A673 (cell line): ENCODE measurements at regions not wholly inside any gene's neighbourhood (a gene's known extent, or its start where the extent isn't known, plus 50 kb on each side); places are given as distances from the start of the nearest gene placed in this dataset.

Source experiments
- BruUV-seq: library from RNA; stranded (reverse); fragments of 400-500 nt; replicated peaks from 2 replicates; lab custom pipeline; 2021; lab: Mats Ljungman, UMichigan
- CTCF ChIA-PET: fragments of 300-600 bp; sonication (Branson Sonifier 250); formaldehyde crosslinking; loops from one replicate; lab custom pipeline; 2022; ENCODE audit warnings: antibody characterized with exemption; lab: Charles Lee
- POLR2A ChIA-PET: fragments of 300-600 bp; sonication (Branson Sonifier 250); formaldehyde crosslinking; loops from one replicate; lab custom pipeline; 2022; ENCODE audit warnings: antibody characterized with exemption; ENCODE audit not compliant: low non-redundant PET; lab: Charles Lee
- DNase-seq: peaks from one replicate; pipeline ENCODE4 v3.0.0-alpha.2; 2015; ENCODE audit warnings: low spot score
- H3K27ac ChIP-seq: fragments of 200-600 bp; sonication (generic); 2 replicates; pipeline ENCODE4 v1.5.1; 2016; ENCODE audit warnings: mixed run types, low read depth, mild to moderate bottlenecking, mixed read lengths, antibody characterized with exemption, low read length; ENCODE audit not compliant: poor library complexity, severe bottlenecking
- H3K27me3 ChIP-seq: fragments of 200-600 bp; sonication (generic); replicated peaks from 2 replicates; pipeline ENCODE4 v1.6.1; 2017; ENCODE audit warnings: mixed run types, low read depth, mild to moderate bottlenecking, mixed read lengths, antibody characterized with exemption, low read length; ENCODE audit not compliant: insufficient read depth, poor library complexity
- H3K36me3 ChIP-seq: fragments of 200-600 bp; sonication (generic); 2 replicates; pipeline ENCODE4 v1.6.1; 2016; ENCODE audit warnings: mixed run types, mild to moderate bottlenecking, mixed read lengths, antibody characterized with exemption, low read length; ENCODE audit not compliant: insufficient read depth, poor library complexity, severe bottlenecking
- H3K4me1 ChIP-seq: fragments of 200-600 bp; sonication (generic); 2 replicates; pipeline ENCODE4 v1.6.1; 2017; ENCODE audit warnings: mixed run types, mild to moderate bottlenecking, mixed read lengths, antibody characterized with exemption, low read length; ENCODE audit not compliant: insufficient read depth, poor library complexity, severe bottlenecking
- H3K4me3 ChIP-seq: fragments of 200-600 bp; sonication (generic); 2 replicates; pipeline ENCODE4 v1.5.1; 2016; ENCODE audit warnings: low read depth, mixed run types, mild to moderate bottlenecking, mixed read lengths, low read length; ENCODE audit not compliant: poor library complexity, severe bottlenecking
- H3K9me3 ChIP-seq: fragments of 200-600 bp; sonication (generic); 2 replicates; pipeline ENCODE4 v1.6.1; 2016; ENCODE audit warnings: mixed run types, low read depth, mild to moderate bottlenecking, mixed read lengths, antibody characterized with exemption, low read length; ENCODE audit not compliant: poor library complexity, severe bottlenecking
- CTCF ChIP-seq: fragments of 300-800, 200-600 bp; sonication (generic); conservative IDR thresholded peaks from 2 replicates; pipeline ENCODE4 v1.5.1; 2017; ENCODE audit warnings: low read depth, mild to moderate bottlenecking, antibody characterized with exemption, low read length, moderate library complexity, mixed read lengths
- EZH2 ChIP-seq: fragments of 200-600 bp; sonication (generic); IDR thresholded peaks from 2 replicates; pipeline ENCODE4 v1.6.1; 2017; ENCODE audit warnings: borderline replicate concordance, low read depth, mild to moderate bottlenecking, mixed read lengths, antibody characterized with exemption, low read length; ENCODE audit not compliant: poor library complexity, severe bottlenecking
- intact Hi-C: fragments of 100-400 bp; cut with micrococcal nuclease; formaldehyde crosslinking; loops from one replicate; pipeline ENCODE4 v1.10.0; 2022; ENCODE audit not compliant: unreplicated experiment

- CTCF ChIA-PET: no interaction called here
- H3K4me1 ChIP-seq: no peaks in the 10 kb centered on the region
- POLR2A ChIA-PET: no interaction called here
- BruUV-seq: no TSS peak
- TF ChIP-seq CTCF (no peak), EZH2 (no peak)
- H3K27me3 ChIP-seq: peaks cover 9% of the 10 kb centered on the region
- H3K27ac ChIP-seq: no peak overlapping the region
- no peaks in the 10 kb centered on the region for H3K9me3 ChIP-seq
- DNase-seq: no peak
- no peak overlapping the region for H3K4me3 ChIP-seq
- intact Hi-C loops: no loop called here
- no peaks in the 10 kb centered on the region for H3K36me3 ChIP-seq
Measured at GRCh38 chr21:38556390-38556789, 58.1 kb upstream of the ERG start.

- DNase-seq: no peak
- Histone ChIP-seq H3K27ac (no peak overlapping the region), H3K4me3 (no peak overlapping the region), H3K36me3 (no peaks in the 10 kb centered on the region), H3K4me1 (no peaks in the 10 kb centered on the region), H3K27me3 (peaks cover 17% of the 10 kb centered on the region), H3K9me3 (no peaks in the 10 kb centered on the region)
- ChIA-PET POLR2A (no interaction called here), CTCF (no interaction called here)
- no TSS peak for BruUV-seq
- TF ChIP-seq CTCF (no peak), EZH2 (no peak)
- intact Hi-C loops: no loop called here
Measured at GRCh38 chr21:38561205-38561604, 62.9 kb upstream of the ERG start.

- no TSS peak for BruUV-seq
- DNase-seq: no peak
- TF ChIP-seq EZH2 (no peak), CTCF (no peak)
- Histone ChIP-seq H3K36me3 (no peaks in the 10 kb centered on the region), H3K4me3 (no peak overlapping the region), H3K27ac (no peak overlapping the region), H3K27me3 (peaks cover 17% of the 10 kb centered on the region), H3K4me1 (no peaks in the 10 kb centered on the region), H3K9me3 (no peaks in the 10 kb centered on the region)
- intact Hi-C loops: no loop called here
- ChIA-PET POLR2A (no interaction called here), CTCF (no interaction called here)
Measured at GRCh38 chr21:38561613-38562581, 63.6 kb upstream of the ERG start.
